ENCODE measurements at regions not wholly inside any gene's neighbourhood (a gene's known extent, or its start where the extent isn't known, plus 50 kb on each side); places are given as distances from the start of the nearest gene placed in this dataset.

DNA sequence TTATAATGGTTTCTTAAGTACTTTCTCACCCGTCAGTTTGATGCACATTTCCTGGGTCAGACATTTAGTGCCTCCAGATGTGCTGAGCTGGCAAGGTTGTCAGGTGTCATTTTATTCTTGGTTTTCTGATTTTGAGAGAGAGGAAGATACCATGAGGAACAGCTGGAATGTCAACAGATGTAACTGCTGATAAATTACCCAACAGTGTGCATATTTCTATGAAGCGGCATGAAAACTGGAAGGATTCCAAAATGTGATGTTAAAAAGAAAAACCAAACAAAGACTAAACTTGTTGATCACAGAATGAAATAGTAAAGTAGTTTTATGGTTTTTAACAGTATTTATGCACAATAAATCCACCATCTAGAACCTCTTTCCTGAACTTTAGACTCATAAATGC is 447.3 kb downstream of the HDGFL1 start:
- TF ChIP-seq POLR2AphosphoS5 (IDR thresholded peaks at IDR 0.05) (no peak), POLR2A (IDR thresholded peaks at IDR 0.05) (no peak)
- TF ChIP-seq, protein P1, sequence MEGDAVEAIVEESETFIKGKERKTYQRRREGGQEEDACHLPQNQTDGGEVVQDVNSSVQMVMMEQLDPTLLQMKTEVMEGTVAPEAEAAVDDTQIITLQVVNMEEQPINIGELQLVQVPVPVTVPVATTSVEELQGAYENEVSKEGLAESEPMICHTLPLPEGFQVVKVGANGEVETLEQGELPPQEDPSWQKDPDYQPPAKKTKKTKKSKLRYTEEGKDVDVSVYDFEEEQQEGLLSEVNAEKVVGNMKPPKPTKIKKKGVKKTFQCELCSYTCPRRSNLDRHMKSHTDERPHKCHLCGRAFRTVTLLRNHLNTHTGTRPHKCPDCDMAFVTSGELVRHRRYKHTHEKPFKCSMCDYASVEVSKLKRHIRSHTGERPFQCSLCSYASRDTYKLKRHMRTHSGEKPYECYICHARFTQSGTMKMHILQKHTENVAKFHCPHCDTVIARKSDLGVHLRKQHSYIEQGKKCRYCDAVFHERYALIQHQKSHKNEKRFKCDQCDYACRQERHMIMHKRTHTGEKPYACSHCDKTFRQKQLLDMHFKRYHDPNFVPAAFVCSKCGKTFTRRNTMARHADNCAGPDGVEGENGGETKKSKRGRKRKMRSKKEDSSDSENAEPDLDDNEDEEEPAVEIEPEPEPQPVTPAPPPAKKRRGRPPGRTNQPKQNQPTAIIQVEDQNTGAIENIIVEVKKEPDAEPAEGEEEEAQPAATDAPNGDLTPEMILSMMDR (IDR thresholded peaks at IDR 0.05) = no peak

Measured in transverse colon (tissue), 4 donors.